Upper lobe of left lung (tissue), 6 donors: ENCODE measurements at regions not wholly inside any gene's neighbourhood (a gene's known extent, or its start where the extent isn't known, plus 50 kb on each side); places are given as distances from the start of the nearest gene placed in this dataset.

ENCODE experiments used
- ATAC-seq, 2 donors: fragments of 200-7000 bp; cut with Tn5 transposase; one replicate each; pipeline ENCODE4 v1.9.1; 2022; ENCODE audit warnings: mild to moderate bottlenecking in 2 of 2, moderate library complexity in 2 of 2; ENCODE audit not compliant: low FRiP score in 2 of 2
- DNase-seq, 2 donors: peaks; one replicate each; pipeline ENCODE4 v3.0.0-alpha.2; 2019 to 2020
- H3K27ac ChIP-seq, 4 donors: fragments of 200-600 bp; sonication (generic); one replicate each; pipeline ENCODE4 v1.5.1; 2016 to 2019
- H3K27me3 ChIP-seq, 4 donors: fragments of 200-600 bp; sonication (generic); one replicate each; pipeline ENCODE4 v1.5.1; 2017 to 2019
- H3K36me3 ChIP-seq, 4 donors: fragments of 200-600 bp; sonication (generic); one replicate each; pipeline ENCODE4 v1.5.1; 2016 to 2019
- H3K4me1 ChIP-seq, 4 donors: fragments of 200-600 bp; sonication (generic); one replicate each; pipeline ENCODE4 v1.5.1; 2018 to 2019
- H3K4me3 ChIP-seq, 4 donors: fragments of 200-600 bp; sonication (generic); one replicate each; pipeline ENCODE4 v1.5.1; 2017 to 2019; ENCODE audit warnings: mild to moderate bottlenecking in 2 of 4, moderate library complexity in 1 of 4
- H3K9me3 ChIP-seq, 4 donors: fragments of 200-600 bp; sonication (generic); one replicate each; pipeline ENCODE4 v1.5.1; 2018 to 2019
- CTCF ChIP-seq, 6 experiments: fragments of 450-650 bp in 4 of 6; fragments of 200-600 bp in 2 of 6; sonication (generic) in 2 of 6; IDR thresholded peaks; one replicate each; pipeline ENCODE4 v1.5.1; 2016 to 2019; ENCODE audit warnings: antibody characterized with exemption in 6 of 6
- EP300 ChIP-seq, 4 donors: sonication (generic); formaldehyde crosslinking; IDR thresholded peaks; one replicate each; pipeline ENCODE4 v1.5.1; 2017; ENCODE audit warnings: antibody characterized with exemption in 4 of 4, control low read depth in 2 of 4
- POLR2A ChIP-seq, 4 donors: fragments of 450-650 bp; IDR thresholded peaks; one replicate each; pipeline ENCODE4 v1.5.1; 2016 to 2017; ENCODE audit warnings: antibody characterized with exemption in 4 of 4, mild to moderate bottlenecking in 2 of 4
- POLR2AphosphoS5 ChIP-seq, 2 donors: sonication (generic); formaldehyde crosslinking; IDR thresholded peaks; one replicate each; pipeline ENCODE4 v1.5.1; 2017; ENCODE audit warnings: antibody characterized with exemption in 2 of 2
- WGBS, 2 donors: methylation state at CpG; one replicate each; pipeline ENCODE4 v1.1.5; 2017 to 2018; 5-methylcytosine and 5-hydroxymethylcytosine counted together
- donor health status: DM: no; HTN: no; CAD: no; lungs with moderate emphysema.
- donor health status: DM: no; HTN: yes; CAD: no; lungs with severe emphysema.

GRCh38 chr9:88821746-88822106, 169.5 kb upstream of the S1PR3 start:
- Histone ChIP-seq H3K4me1 (no peaks in the 10 kb centered on the region), H3K27me3 (no peaks in the 10 kb centered on the region)
- WGBS, 2 donors = 60 to 83% methylated on average over 1 of the region's 1 CpG

GRCh38 chr9:88824711-88825110, 166.6 kb upstream of the S1PR3 start:
- no peaks in the 10 kb centered on the region for H3K4me1 ChIP-seq
- ATAC-seq = no peak
- H3K27me3 ChIP-seq = no peaks in the 10 kb centered on the region
- TF ChIP-seq EP300 (IDR thresholded peaks at IDR 0.05) (no peak), CTCF (IDR thresholded peaks at IDR 0.05) (no peak), POLR2A (IDR thresholded peaks at IDR 0.05) (no peak), POLR2AphosphoS5 (IDR thresholded peaks at IDR 0.05) (no peak)
- H3K27ac ChIP-seq = no peak overlapping the region
- no peaks in the 10 kb centered on the region for H3K9me3 ChIP-seq
- no peaks in the 10 kb centered on the region for H3K36me3 ChIP-seq
- WGBS, 2 donors = 83 to 90% methylated on average over 4 of the region's 4 CpGs
- H3K4me3 ChIP-seq = no peak overlapping the region
- DNase-seq = no peak

More at GRCh38 chr9:88821746-88822106, 169.5 kb upstream of the S1PR3 start:
- H3K27ac ChIP-seq = no peak overlapping the region
- ATAC-seq (no peak), DNase-seq (no peak)
- TF ChIP-seq POLR2A (IDR thresholded peaks at IDR 0.05) (no peak), POLR2AphosphoS5 (IDR thresholded peaks at IDR 0.05) (no peak), CTCF (IDR thresholded peaks at IDR 0.05) (no peak), EP300 (IDR thresholded peaks at IDR 0.05) (no peak)
- H3K4me3 ChIP-seq = no peak overlapping the region
- H3K36me3 ChIP-seq = no peaks in the 10 kb centered on the region
- H3K9me3 ChIP-seq = no peaks in the 10 kb centered on the region

GRCh38 chr9:88826181-88826580, 165.1 kb upstream of the S1PR3 start:
- Histone ChIP-seq H3K36me3 (no peaks in the 10 kb centered on the region), H3K27ac (no peak overlapping the region), H3K4me3 (no peak overlapping the region), H3K9me3 (no peaks in the 10 kb centered on the region), H3K27me3 (no peaks in the 10 kb centered on the region), H3K4me1 (no peaks in the 10 kb centered on the region)
- DNase-seq (no peak), ATAC-seq (no peak)
- TF ChIP-seq POLR2AphosphoS5 (IDR thresholded peaks at IDR 0.05) (no peak), CTCF (IDR thresholded peaks at IDR 0.05) (no peak), POLR2A (IDR thresholded peaks at IDR 0.05) (no peak), EP300 (IDR thresholded peaks at IDR 0.05) (no peak)
- 88 to 95% methylated on average over 1 of the region's 1 CpG for WGBS, 2 donors

GRCh38 chr9:88826771-88827181, 164.5 kb upstream of the S1PR3 start:
- 86 to 87% methylated on average over 1 of the region's 1 CpG for WGBS, 2 donors
- no peak for TF ChIP-seq EP300 (IDR thresholded peaks at IDR 0.05)
- no peak for TF ChIP-seq CTCF (IDR thresholded peaks at IDR 0.05)
- no peak for TF ChIP-seq POLR2AphosphoS5 (IDR thresholded peaks at IDR 0.05)
- no peak for TF ChIP-seq POLR2A (IDR thresholded peaks at IDR 0.05)
- no peak for DNase-seq
- Histone ChIP-seq H3K9me3 (no peaks in the 10 kb centered on the region), H3K36me3 (no peaks in the 10 kb centered on the region), H3K4me3 (no peak overlapping the region), H3K27me3 (no peaks in the 10 kb centered on the region), H3K27ac (no peak overlapping the region), H3K4me1 (no peaks in the 10 kb centered on the region)
- ATAC-seq = no peak

- Histone ChIP-seq H3K4me3 (no peak overlapping the region), H3K36me3 (no peaks in the 10 kb centered on the region), H3K4me1 (no peaks in the 10 kb centered on the region), H3K27me3 (no peaks in the 10 kb centered on the region), H3K9me3 (no peaks in the 10 kb centered on the region), H3K27ac (no peak overlapping the region)
- ATAC-seq = no peak
- DNase-seq = peak in 1 of 2 donors; percentile 18
- 72 to 89% methylated on average over 8 of the region's 8 CpGs for WGBS, 2 donors
- TF ChIP-seq EP300 (IDR thresholded peaks at IDR 0.05) (no peak), CTCF (IDR thresholded peaks at IDR 0.05) (no peak), POLR2A (IDR thresholded peaks at IDR 0.05) (no peak), POLR2AphosphoS5 (IDR thresholded peaks at IDR 0.05) (no peak)
These were observed 163.2 kb upstream of the S1PR3 start for GRCh38 chr9:88828018-88828417.
